ENCODE measurements at regions not wholly inside any gene's neighbourhood (a gene's known extent, or its start where the extent isn't known, plus 50 kb on each side); places are given as distances from the start of the nearest gene placed in this dataset.

DNA sequence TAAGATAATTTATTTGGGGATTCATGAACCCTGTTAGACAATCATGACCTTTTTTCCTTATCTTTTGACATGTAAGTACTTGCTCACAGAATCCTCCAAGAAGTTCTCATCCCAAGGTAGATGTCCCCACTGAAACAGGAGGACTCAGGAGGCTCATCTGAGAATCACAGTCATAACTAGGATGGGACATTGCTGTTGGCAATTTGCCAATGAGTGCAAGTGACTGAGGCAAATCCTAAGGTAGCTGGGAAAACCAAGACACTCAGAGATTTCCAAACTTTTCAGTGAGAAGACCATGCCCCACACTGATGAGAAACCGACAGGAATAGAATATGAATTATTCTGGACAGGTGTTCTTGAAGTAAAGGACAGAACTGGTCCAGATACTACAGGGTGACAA lies 735.0 kb downstream of the TMEM182 start:
- Histone ChIP-seq H2BK20ac (ENCODE audit: low read depth, low read length, poor library complexity, severe bottlenecking) (no peak overlapping the region), H2BK120ac (ENCODE audit: low read depth, low read length, poor library complexity, severe bottlenecking) (no peak overlapping the region), H3K23ac (ENCODE audit: insufficient read length, low read depth, low read length) (no peak overlapping the region), H4K91ac (ENCODE audit: insufficient read length, low read depth, low read length) (no peak overlapping the region), H4K20me1 (ENCODE audit: control insufficient read depth, insufficient read depth, insufficient read length) (no peaks in the 10 kb centered on the region), H2BK12ac (ENCODE audit: insufficient read length, low read depth, low read length) (no peak overlapping the region), H2BK15ac (ENCODE audit: low read depth, low read length) (no peak overlapping the region), H3K4me2 (ENCODE audit: insufficient read depth, insufficient read length, low read length) (no peak overlapping the region), H3K27me3 (ENCODE audit: insufficient read depth, low read length) (no peaks in the 10 kb centered on the region), H2BK5ac (ENCODE audit: insufficient read length, low read length) (no peak overlapping the region), H3K23me2 (ENCODE audit: insufficient read length, low read depth, low read length, poor library complexity, severe bottlenecking) (no peaks in the 10 kb centered on the region), H2AFZ (ENCODE audit: low read length) (no peak overlapping the region), H3K9ac (ENCODE audit: extremely low read depth, insufficient read length, low read length) (no peak overlapping the region), H3K56ac (ENCODE audit: insufficient read length, low read depth, low read length) (no peak overlapping the region), H3K14ac (ENCODE audit: insufficient read depth, low read length) (no peak overlapping the region), H3K9me3 (ENCODE audit: control insufficient read depth, low read depth, low read length) (no peaks in the 10 kb centered on the region), H3K18ac (ENCODE audit: insufficient read length, low read depth, low read length) (no peak overlapping the region), H4K8ac (replicated peaks; ENCODE audit: insufficient read length, low read depth, low read length) (no peak overlapping the region), H4K5ac (ENCODE audit: insufficient read length, low read depth, low read length) (no peak overlapping the region), H3T11ph (ENCODE audit: low read length) (no peak overlapping the region), H3K79me1 (ENCODE audit: insufficient read depth, low read depth, low read length, poor library complexity, severe bottlenecking) (no peaks in the 10 kb centered on the region), H3K4ac (ENCODE audit: low read depth, low read length) (no peak overlapping the region), H2AK5ac (ENCODE audit: insufficient read length, low read length) (no peak overlapping the region), H3K79me2 (ENCODE audit: insufficient read depth, low read length) (no peaks in the 10 kb centered on the region), H3K4me1 (ENCODE audit: insufficient read depth, low read length) (no peaks in the 10 kb centered on the region), H3K27ac (ENCODE audit: insufficient read length, low read depth, low read length) (no peak overlapping the region)
- no peaks in the 10 kb centered on the region for H3K27me3 Mint-ChIP-seq (ENCODE audit: low read depth)
- H3K9me3 Mint-ChIP-seq: peaks cover 4 to 5% of the 10 kb centered on the region in 2 experiments; a peak in 4 of 5 replicates
- no peaks in the 10 kb centered on the region for H3K4me1 Mint-ChIP-seq
- TF ChIP-seq, protein P1, sequence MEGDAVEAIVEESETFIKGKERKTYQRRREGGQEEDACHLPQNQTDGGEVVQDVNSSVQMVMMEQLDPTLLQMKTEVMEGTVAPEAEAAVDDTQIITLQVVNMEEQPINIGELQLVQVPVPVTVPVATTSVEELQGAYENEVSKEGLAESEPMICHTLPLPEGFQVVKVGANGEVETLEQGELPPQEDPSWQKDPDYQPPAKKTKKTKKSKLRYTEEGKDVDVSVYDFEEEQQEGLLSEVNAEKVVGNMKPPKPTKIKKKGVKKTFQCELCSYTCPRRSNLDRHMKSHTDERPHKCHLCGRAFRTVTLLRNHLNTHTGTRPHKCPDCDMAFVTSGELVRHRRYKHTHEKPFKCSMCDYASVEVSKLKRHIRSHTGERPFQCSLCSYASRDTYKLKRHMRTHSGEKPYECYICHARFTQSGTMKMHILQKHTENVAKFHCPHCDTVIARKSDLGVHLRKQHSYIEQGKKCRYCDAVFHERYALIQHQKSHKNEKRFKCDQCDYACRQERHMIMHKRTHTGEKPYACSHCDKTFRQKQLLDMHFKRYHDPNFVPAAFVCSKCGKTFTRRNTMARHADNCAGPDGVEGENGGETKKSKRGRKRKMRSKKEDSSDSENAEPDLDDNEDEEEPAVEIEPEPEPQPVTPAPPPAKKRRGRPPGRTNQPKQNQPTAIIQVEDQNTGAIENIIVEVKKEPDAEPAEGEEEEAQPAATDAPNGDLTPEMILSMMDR (conservative IDR thresholded peaks at IDR 0.05): no peak
- WGBS (ENCODE audit: extremely low coverage, insufficient read length, low lambda C conversion rate): no CpG with 5 or more reads among the region's 1 CpG
- no peaks in the 10 kb centered on the region for H3K36me3 Mint-ChIP-seq (ENCODE audit: insufficient read depth in 1 of 3, low read depth in 3 of 3)
- H3K27ac Mint-ChIP-seq: no peak overlapping the region; a peak in 1 of 7 replicates
- DNase-seq: no peak
- no peak overlapping the region for H3K4me3 Mint-ChIP-seq
